ENCODE measurements at regions not wholly inside any gene's neighbourhood (a gene's known extent, or its start where the extent isn't known, plus 50 kb on each side); places are given as distances from the start of the nearest gene placed in this dataset.

DNA sequence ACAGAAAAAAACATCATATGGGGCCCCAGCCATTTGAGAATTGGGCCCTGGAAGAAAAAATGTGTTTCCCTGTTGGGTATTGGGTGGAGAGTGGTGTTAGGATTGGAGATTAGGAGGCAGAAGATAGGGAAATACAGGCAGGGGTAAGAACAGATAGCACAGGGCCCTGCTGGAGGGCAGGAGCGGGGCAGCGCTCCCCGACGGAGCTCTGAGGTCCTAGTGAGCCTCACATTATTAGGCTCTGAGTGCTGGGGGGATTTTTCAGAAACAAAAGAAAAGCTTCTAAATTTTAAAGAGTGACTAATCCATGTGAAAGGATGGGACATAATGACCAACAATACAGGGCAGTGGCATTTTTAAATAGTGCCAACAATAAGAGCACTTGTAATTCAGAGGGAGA is 241.2 kb downstream of the SOX2 start:
- DNase-seq (ENCODE audit: low read depth), result no peak
- no peak overlapping the region for H3K4me3 ChIP-seq (ENCODE audit: low read depth, low read length)
- TF ChIP-seq, protein P1, sequence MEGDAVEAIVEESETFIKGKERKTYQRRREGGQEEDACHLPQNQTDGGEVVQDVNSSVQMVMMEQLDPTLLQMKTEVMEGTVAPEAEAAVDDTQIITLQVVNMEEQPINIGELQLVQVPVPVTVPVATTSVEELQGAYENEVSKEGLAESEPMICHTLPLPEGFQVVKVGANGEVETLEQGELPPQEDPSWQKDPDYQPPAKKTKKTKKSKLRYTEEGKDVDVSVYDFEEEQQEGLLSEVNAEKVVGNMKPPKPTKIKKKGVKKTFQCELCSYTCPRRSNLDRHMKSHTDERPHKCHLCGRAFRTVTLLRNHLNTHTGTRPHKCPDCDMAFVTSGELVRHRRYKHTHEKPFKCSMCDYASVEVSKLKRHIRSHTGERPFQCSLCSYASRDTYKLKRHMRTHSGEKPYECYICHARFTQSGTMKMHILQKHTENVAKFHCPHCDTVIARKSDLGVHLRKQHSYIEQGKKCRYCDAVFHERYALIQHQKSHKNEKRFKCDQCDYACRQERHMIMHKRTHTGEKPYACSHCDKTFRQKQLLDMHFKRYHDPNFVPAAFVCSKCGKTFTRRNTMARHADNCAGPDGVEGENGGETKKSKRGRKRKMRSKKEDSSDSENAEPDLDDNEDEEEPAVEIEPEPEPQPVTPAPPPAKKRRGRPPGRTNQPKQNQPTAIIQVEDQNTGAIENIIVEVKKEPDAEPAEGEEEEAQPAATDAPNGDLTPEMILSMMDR (IDR thresholded peaks at IDR 0.05; ENCODE audit: control insufficient read depth, extremely low read depth, insufficient read depth), result no peak

DNA sequence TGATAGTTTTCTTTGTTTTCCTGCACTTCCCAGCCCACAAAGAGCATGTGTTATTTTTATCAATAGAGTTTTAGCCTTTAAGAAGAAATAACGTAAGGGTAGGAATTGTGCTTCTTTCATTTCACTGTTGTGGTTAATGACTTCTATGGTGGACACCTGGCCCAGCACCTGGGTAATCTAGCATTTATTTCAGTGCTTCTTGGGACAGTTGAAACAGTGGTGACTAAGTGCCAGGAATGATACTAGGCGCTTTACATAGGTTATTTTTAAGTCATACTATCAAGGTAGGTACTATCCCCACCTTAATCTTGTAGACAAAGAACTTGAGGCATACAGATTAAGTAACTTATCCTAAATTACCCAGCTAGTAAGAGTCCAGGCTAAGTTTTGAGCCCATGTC is 243.8 kb downstream of the SOX2 start:
- no peak overlapping the region for H3K4me3 ChIP-seq (ENCODE audit: low read depth, low read length)
- TF ChIP-seq, protein P1 (IDR thresholded peaks at IDR 0.05; ENCODE audit: control insufficient read depth, extremely low read depth, insufficient read depth), result no peak

DNA sequence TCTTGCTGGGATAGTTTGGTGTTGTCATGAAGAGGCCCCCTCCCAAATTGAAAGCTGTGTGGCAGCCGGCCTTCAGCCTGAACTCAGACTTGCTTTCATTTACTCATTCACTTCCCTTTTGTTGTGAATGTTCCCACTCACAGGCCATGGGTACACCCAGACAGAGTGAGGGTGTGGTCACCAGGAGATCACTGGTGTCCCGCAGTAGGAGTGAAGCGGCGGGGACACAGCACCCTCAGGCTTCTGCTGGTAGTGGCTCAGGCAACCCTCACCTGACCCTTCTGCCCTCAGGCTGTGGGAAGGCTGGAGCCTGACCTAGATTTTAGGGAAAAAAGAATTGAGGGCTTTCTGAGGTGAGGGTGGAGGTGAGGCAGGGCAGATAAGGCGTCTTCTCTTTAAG is 244.4 kb downstream of the SOX2 start:
- no peak for DNase-seq (ENCODE audit: low read depth)
- H3K4me3 ChIP-seq (ENCODE audit: low read depth, low read length), result no peak overlapping the region
- TF ChIP-seq, protein P1 (IDR thresholded peaks at IDR 0.05; ENCODE audit: control insufficient read depth, extremely low read depth, insufficient read depth), result no peak

More for the DNA sequence above, 243.8 kb downstream of the SOX2 start:
- no peak for DNase-seq (ENCODE audit: low read depth)

DNA sequence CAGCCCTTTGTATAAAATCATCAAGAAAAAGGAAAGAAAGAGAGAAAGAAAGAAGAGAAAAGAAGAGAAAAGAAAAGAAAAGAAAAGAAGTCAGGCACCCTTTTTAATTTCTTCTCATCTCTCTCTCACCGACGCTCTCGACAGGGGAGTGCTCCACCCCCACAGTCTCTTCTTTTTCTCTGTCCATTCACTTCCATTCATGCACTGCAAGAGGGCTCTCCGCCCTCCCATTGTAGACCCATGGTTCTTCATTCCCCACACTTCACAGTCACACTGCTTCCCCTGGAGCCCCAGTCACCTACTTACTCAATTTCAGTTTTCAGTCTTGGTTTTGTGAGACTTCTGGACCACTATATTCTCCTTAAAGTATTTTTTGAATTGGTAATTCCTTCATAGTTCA is 254.7 kb downstream of the SOX2 start:
- no peak for DNase-seq (ENCODE audit: low read depth)
- TF ChIP-seq, protein P1 (IDR thresholded peaks at IDR 0.05; ENCODE audit: control insufficient read depth, extremely low read depth, insufficient read depth), result no peak
- no peak overlapping the region for H3K4me3 ChIP-seq (ENCODE audit: low read depth, low read length)

DNA sequence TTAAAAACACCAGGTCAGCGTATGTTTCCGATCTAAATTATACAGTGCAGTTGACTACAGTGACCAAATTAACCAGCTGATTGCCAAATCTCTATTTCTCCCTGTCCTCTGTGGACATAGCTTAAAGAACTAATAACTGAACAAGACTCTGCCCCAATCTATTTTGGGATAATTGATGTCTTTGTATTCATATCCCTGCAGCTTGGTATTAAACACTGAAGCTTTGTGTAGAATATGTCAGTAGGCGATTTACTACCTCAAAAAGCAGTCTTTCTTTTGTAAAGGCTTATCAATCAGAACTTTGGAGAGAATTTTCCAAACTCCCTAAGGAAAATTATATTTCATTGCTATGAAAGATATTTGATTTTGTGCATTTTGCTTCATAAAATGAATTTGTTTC is 258.2 kb downstream of the SOX2 start:
- DNase-seq (ENCODE audit: low read depth), result no peak
- TF ChIP-seq, protein P1 (IDR thresholded peaks at IDR 0.05; ENCODE audit: control insufficient read depth, extremely low read depth, insufficient read depth), result no peak
- H3K4me3 ChIP-seq (ENCODE audit: low read depth, low read length), result no peak overlapping the region

DNA sequence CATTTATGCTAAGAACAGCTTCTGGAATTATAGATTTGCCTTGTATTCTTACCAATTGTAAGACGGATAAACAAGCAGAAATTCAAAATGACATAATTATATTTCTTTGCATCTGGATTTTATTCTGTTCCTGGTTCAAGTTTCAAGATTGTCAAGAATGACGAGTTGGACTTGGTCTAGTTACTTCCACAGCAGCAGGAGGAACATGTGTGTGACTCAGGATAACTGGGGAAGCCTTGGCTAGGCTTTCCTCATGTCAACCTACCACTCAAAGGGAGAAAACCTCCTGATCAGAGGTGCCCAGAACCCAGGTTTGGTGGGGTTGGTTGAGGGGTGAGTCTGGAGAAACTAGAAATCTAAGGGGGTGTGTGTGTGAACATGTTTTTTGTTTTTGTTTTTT is 259.7 kb downstream of the SOX2 start:
- no peak for DNase-seq (ENCODE audit: low read depth)
- no peak overlapping the region for H3K4me3 ChIP-seq (ENCODE audit: low read depth, low read length)
- TF ChIP-seq, protein P1 (IDR thresholded peaks at IDR 0.05; ENCODE audit: control insufficient read depth, extremely low read depth, insufficient read depth), result no peak

DNA sequence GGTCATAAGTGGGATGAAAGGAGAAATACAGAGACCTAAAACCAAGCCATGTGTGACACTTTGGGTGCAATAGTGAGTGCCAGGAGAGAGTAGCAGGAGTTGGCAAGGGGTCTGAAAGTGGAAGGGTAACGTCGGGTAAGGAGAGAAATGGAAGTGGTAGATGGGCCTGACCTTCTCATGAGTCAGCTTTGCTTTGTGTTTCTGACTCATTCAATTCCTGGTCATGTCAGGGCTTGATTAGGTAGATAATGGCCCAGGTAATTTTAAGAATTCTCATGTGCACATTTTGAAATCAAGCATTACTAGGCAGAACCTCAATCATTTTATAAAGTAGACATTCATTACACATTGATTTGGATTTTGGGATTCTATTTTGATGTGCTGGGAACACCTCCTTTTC is 262.5 kb downstream of the SOX2 start:
- TF ChIP-seq, protein P1 (IDR thresholded peaks at IDR 0.05; ENCODE audit: control insufficient read depth, extremely low read depth, insufficient read depth), result no peak
- no peak for DNase-seq (ENCODE audit: low read depth)
- no peak overlapping the region for H3K4me3 ChIP-seq (ENCODE audit: low read depth, low read length)

Measured in LNCaP clone FGC (cell line).